Progenitor cell of endocrine pancreas (in vitro differentiated cells): ENCODE measurements at regions not wholly inside any gene's neighbourhood (a gene's known extent, or its start where the extent isn't known, plus 50 kb on each side); places are given as distances from the start of the nearest gene placed in this dataset.

Experiments
- DNase-seq: peaks from one replicate; pipeline ENCODE4 v3.0.0; 2021; ENCODE audit warnings: low spot score; ENCODE audit not compliant: unreplicated experiment
- H3K27ac Mint-ChIP-seq: 2 replicates; pipeline ENCODE4 v1.8.0; 2021; ENCODE audit warnings: mild to moderate bottlenecking, moderate library complexity, mixed read lengths
- H3K27me3 Mint-ChIP-seq: 2 replicates; pipeline ENCODE4 v1.8.0; 2021; ENCODE audit warnings: mixed read lengths
- H3K36me3 Mint-ChIP-seq: 2 replicates; pipeline ENCODE4 v1.8.0; 2022; ENCODE audit warnings: mixed read lengths; ENCODE audit not compliant: insufficient read depth
- H3K4me1 Mint-ChIP-seq: 2 replicates; pipeline ENCODE4 v1.8.0; 2021; ENCODE audit warnings: low read depth, mixed read lengths
- H3K4me3 Mint-ChIP-seq: 2 replicates; pipeline ENCODE4 v1.8.0; 2021; ENCODE audit warnings: low read depth, mild to moderate bottlenecking, moderate library complexity, mixed read lengths
- H3K9me3 Mint-ChIP-seq: 2 replicates; pipeline ENCODE4 v1.8.0; 2021; ENCODE audit warnings: low read depth, mixed read lengths
- CTCF ChIP-seq: fragments of 200-600 bp; sonication (generic); IDR thresholded peaks from one replicate; pipeline ENCODE4 v1.5.0; 2021; ENCODE audit warnings: antibody characterized with exemption, mild to moderate bottlenecking; ENCODE audit not compliant: unreplicated experiment

GRCh38 chr4:38343608-38344007, 320.4 kb upstream of the KLF3 start:
- H3K27ac Mint-ChIP-seq = no peak overlapping the region
- no peak overlapping the region for H3K4me3 Mint-ChIP-seq
- H3K27me3 Mint-ChIP-seq = no peaks in the 10 kb centered on the region
- no peak for DNase-seq
- H3K4me1 Mint-ChIP-seq = no peaks in the 10 kb centered on the region
- peaks cover 4% of the 10 kb centered on the region for H3K36me3 Mint-ChIP-seq
- H3K9me3 Mint-ChIP-seq = peaks cover 31% of the 10 kb centered on the region
- TF ChIP-seq CTCF = no peak

- Mint-ChIP-seq H3K27me3 (no peaks in the 10 kb centered on the region), H3K36me3 (peaks cover 4% of the 10 kb centered on the region)
- TF ChIP-seq CTCF = no peak
These were observed 319.1 kb upstream of the KLF3 start for GRCh38 chr4:38344929-38345328.

GRCh38 chr4:38347251-38347650, 316.7 kb upstream of the KLF3 start:
- peaks cover 4% of the 10 kb centered on the region for H3K36me3 Mint-ChIP-seq
- H3K27ac Mint-ChIP-seq = no peak overlapping the region
- peaks cover 26% of the 10 kb centered on the region for H3K9me3 Mint-ChIP-seq
- H3K4me1 Mint-ChIP-seq = no peaks in the 10 kb centered on the region
- DNase-seq = no peak
- no peak overlapping the region for H3K4me3 Mint-ChIP-seq
- no peaks in the 10 kb centered on the region for H3K27me3 Mint-ChIP-seq
- no peak for TF ChIP-seq CTCF

More at GRCh38 chr4:38344929-38345328, 319.1 kb upstream of the KLF3 start:
- DNase-seq = no peak
- Mint-ChIP-seq H3K4me3 (no peak overlapping the region), H3K9me3 (peaks cover 22% of the 10 kb centered on the region), H3K4me1 (no peaks in the 10 kb centered on the region), H3K27ac (no peak overlapping the region)

- H3K27ac Mint-ChIP-seq = no peak overlapping the region
- TF ChIP-seq CTCF = no peak
- no peak for DNase-seq
- no peaks in the 10 kb centered on the region for H3K4me1 Mint-ChIP-seq
- no peaks in the 10 kb centered on the region for H3K27me3 Mint-ChIP-seq
- H3K36me3 Mint-ChIP-seq = peaks cover 5% of the 10 kb centered on the region
- peaks cover 32% of the 10 kb centered on the region for H3K9me3 Mint-ChIP-seq
- no peak overlapping the region for H3K4me3 Mint-ChIP-seq
These were observed 309.6 kb upstream of the KLF3 start for GRCh38 chr4:38354421-38354820.

GRCh38 chr4:38354872-38355271, 309.1 kb upstream of the KLF3 start:
- Mint-ChIP-seq H3K4me3 (no peak overlapping the region), H3K36me3 (peaks cover 5% of the 10 kb centered on the region), H3K4me1 (no peaks in the 10 kb centered on the region), H3K9me3 (peaks cover 32% of the 10 kb centered on the region), H3K27me3 (no peaks in the 10 kb centered on the region), H3K27ac (no peak overlapping the region)
- no peak for DNase-seq
- TF ChIP-seq CTCF = no peak
